ENCODE measurements at regions not wholly inside any gene's neighbourhood (a gene's known extent, or its start where the extent isn't known, plus 50 kb on each side); places are given as distances from the start of the nearest gene placed in this dataset.

- Mint-ChIP-seq H3K9me3 (peaks cover 4% of the 10 kb centered on the region; the same call in 1 of the 2 replicates), H3K27me3 (ENCODE audit: low read depth) (no peaks in the 10 kb centered on the region; the same call in 1 of the 2 replicates), H3K36me3 (no peaks in the 10 kb centered on the region), H3K4me3 (no peak overlapping the region), H3K4me1 (peaks cover 3% of the 10 kb centered on the region; the same call in 1 of the 2 replicates), H3K27ac (no peak overlapping the region)
- POLR2A ChIA-PET, result no interaction called here
- no peak for ATAC-seq
- no peak for DNase-seq (ENCODE audit: low spot score)
- TF ChIP-seq ATF3 (CRISPR knock-in tag; conservative IDR thresholded peaks at IDR 0.05), result no peak
- no peak for TF ChIP-seq ZNF232 (CRISPR knock-in tag; IDR thresholded peaks at IDR 0.05)
- TF ChIP-seq ATF6 (CRISPR knock-in tag; IDR thresholded peaks at IDR 0.05), result no peak
- TF ChIP-seq IRF1 (CRISPR knock-in tag; IDR thresholded peaks at IDR 0.05), result no peak
- CTCF ChIA-PET, result no interaction called here
These were observed 582.2 kb downstream of the KIF4B start for GRCh38 chr5:155595791-155596190.

- POLR2A ChIA-PET, result no interaction called here
- ATAC-seq, result no peak
- no peaks in the 10 kb centered on the region for H3K36me3 Mint-ChIP-seq
- CTCF ChIA-PET, result no interaction called here
- TF ChIP-seq GTF2I (CRISPR knock-in tag; conservative IDR thresholded peaks at IDR 0.05) (no peak), CREM (CRISPR knock-in tag; IDR thresholded peaks at IDR 0.05) (no peak), RORB (CRISPR knock-in tag; IDR thresholded peaks at IDR 0.05) (no peak), ZNF263 (CRISPR knock-in tag; IDR thresholded peaks at IDR 0.05; ENCODE audit: low read depth) (no peak), MXD4 (CRISPR knock-in tag; IDR thresholded peaks at IDR 0.05; ENCODE audit: borderline replicate concordance) (no peak), NFE2L1 (CRISPR knock-in tag; IDR thresholded peaks at IDR 0.05) (no peak), ZNF396 (CRISPR knock-in tag; IDR thresholded peaks at IDR 0.05; ENCODE audit: borderline replicate concordance) (no peak), E2F4 (CRISPR knock-in tag; IDR thresholded peaks at IDR 0.05; ENCODE audit: borderline replicate concordance, low read depth) (no peak)
- no peak overlapping the region for H3K4me3 Mint-ChIP-seq
- no peak overlapping the region for H3K27ac Mint-ChIP-seq
- no peaks in the 10 kb centered on the region; the same call in 1 of the 2 replicates for H3K27me3 Mint-ChIP-seq (ENCODE audit: low read depth)
- no peak for DNase-seq (ENCODE audit: low spot score)
- peaks cover 3% of the 10 kb centered on the region; the same call in 1 of the 2 replicates for H3K4me1 Mint-ChIP-seq
- H3K9me3 Mint-ChIP-seq, result peaks cover 4% of the 10 kb centered on the region; the same call in 1 of the 2 replicates
These were observed 585.0 kb downstream of the KIF4B start for GRCh38 chr5:155598552-155598951.

GRCh38 chr5:155605920-155606319 is 592.4 kb downstream of the KIF4B start:
- ATAC-seq (no peak), DNase-seq (ENCODE audit: low spot score) (no peak)
- H3K36me3 Mint-ChIP-seq, result no peaks in the 10 kb centered on the region
- no peaks in the 10 kb centered on the region for H3K27me3 Mint-ChIP-seq (ENCODE audit: low read depth)
- H3K27ac Mint-ChIP-seq, result no peak overlapping the region
- no peaks in the 10 kb centered on the region for H3K9me3 Mint-ChIP-seq
- no peaks in the 10 kb centered on the region for H3K4me1 Mint-ChIP-seq
- CTCF ChIA-PET, result no interaction called here
- no peak overlapping the region for H3K4me3 Mint-ChIP-seq
- POLR2A ChIA-PET, result no interaction called here
- TF ChIP-seq CBFB (CRISPR knock-in tag; IDR thresholded peaks at IDR 0.05; ENCODE audit: low read depth), result no peak
- TF ChIP-seq MAX (CRISPR knock-in tag; IDR thresholded peaks at IDR 0.05), result no peak
- TF ChIP-seq AFF4 (CRISPR knock-in tag; IDR thresholded peaks at IDR 0.05; ENCODE audit: borderline replicate concordance), result no peak
- TF ChIP-seq TEAD4 (CRISPR knock-in tag; IDR thresholded peaks at IDR 0.05), result no peak
- no peak for TF ChIP-seq ARID4B (CRISPR knock-in tag; IDR thresholded peaks at IDR 0.05; ENCODE audit: borderline replicate concordance)
- TF ChIP-seq ZNF232 (CRISPR knock-in tag; IDR thresholded peaks at IDR 0.05), result no peak
- TF ChIP-seq ZNF263 (CRISPR knock-in tag; IDR thresholded peaks at IDR 0.05; ENCODE audit: low read depth), result no peak
- no peak for TF ChIP-seq JAZF1 (CRISPR knock-in tag; IDR thresholded peaks at IDR 0.05)
